ENCODE measurements at regions not wholly inside any gene's neighbourhood (a gene's known extent, or its start where the extent isn't known, plus 50 kb on each side); places are given as distances from the start of the nearest gene placed in this dataset.
A peak's percentile ranks its signal among the peaks of the same experiment; 100 is the strongest.

- no peak overlapping the region for H4K91ac ChIP-seq (ENCODE audit: low read length)
- peaks cover 6% of the 10 kb centered on the region for H3K9me3 ChIP-seq (ENCODE audit: control insufficient read depth, low read length)
- no peak overlapping the region for H2BK12ac ChIP-seq (ENCODE audit: low read length in 2 of 2)
- no peak overlapping the region for H2AFZ ChIP-seq (ENCODE audit: low read depth, low read length)
- H2AK5ac ChIP-seq (ENCODE audit: low read length, severe bottlenecking): no peak overlapping the region
- H3K4me2 ChIP-seq (ENCODE audit: low read length, poor library complexity, severe bottlenecking): no peak overlapping the region
- no peak overlapping the region for H3K23ac ChIP-seq (ENCODE audit: low read length in 2 of 2)
- WGBS: no CpG with 5 or more reads among the region's 2 CpGs
- H3K18ac ChIP-seq (ENCODE audit: low read depth in 1 of 2, low read length in 2 of 2): no peak overlapping the region
- H3K9ac ChIP-seq (ENCODE audit: low read length): no peak overlapping the region
- H3K36me3 ChIP-seq (ENCODE audit: control insufficient read depth in 1 of 2, insufficient read depth in 2 of 2, low read depth in 1 of 2, low read length in 2 of 2): peaks cover 0 to 14% of the 10 kb centered on the region in 2 experiments
- no peak overlapping the region for H3K14ac ChIP-seq (ENCODE audit: low read length in 2 of 2)
- no peak overlapping the region for H2BK120ac ChIP-seq (ENCODE audit: low read depth, low read length)
- peaks cover 1% of the 10 kb centered on the region for H3K4me1 ChIP-seq (ENCODE audit: control insufficient read depth, insufficient read depth, low read depth, low read length)
- no peak overlapping the region for H2BK5ac ChIP-seq (ENCODE audit: low read depth, low read length, poor library complexity, severe bottlenecking)
- H3K27ac ChIP-seq (ENCODE audit: low read length, poor library complexity, severe bottlenecking): no peak overlapping the region
- H3K4ac ChIP-seq (ENCODE audit: low read depth in 1 of 2, low read length in 2 of 2): no peak overlapping the region
- no peaks in the 10 kb centered on the region for H3K79me1 ChIP-seq (replicated peaks; ENCODE audit: low read length, poor library complexity, severe bottlenecking)
- no peaks in the 10 kb centered on the region for H3K27me3 ChIP-seq (ENCODE audit: control insufficient read depth in 1 of 2, insufficient read depth in 1 of 2, low read length in 2 of 2)
- no peak overlapping the region for H2BK15ac ChIP-seq (ENCODE audit: low read depth, poor library complexity, severe bottlenecking)
- no peak overlapping the region for H3K4me3 ChIP-seq (ENCODE audit: insufficient read depth in 1 of 2, low read depth in 1 of 2, low read length in 2 of 2)
- DNase-seq: no peak
- H4K8ac ChIP-seq (ENCODE audit: low read length): no peak overlapping the region
Measured at GRCh38 chr4:188612659-188613058, 473.4 kb downstream of the TRIML1 start.

- H3K14ac ChIP-seq (ENCODE audit: low read length in 2 of 2): no peak overlapping the region
- peaks cover 1% of the 10 kb centered on the region for H3K4me1 ChIP-seq (ENCODE audit: control insufficient read depth, insufficient read depth, low read depth, low read length)
- no peak overlapping the region for H3K4me3 ChIP-seq (ENCODE audit: insufficient read depth in 1 of 2, low read depth in 1 of 2, low read length in 2 of 2)
- H3K4me2 ChIP-seq (ENCODE audit: low read length, poor library complexity, severe bottlenecking): no peak overlapping the region
- peak overlapping the region; percentile 87 for H3K27ac ChIP-seq (ENCODE audit: low read length, poor library complexity, severe bottlenecking)
- H4K91ac ChIP-seq (ENCODE audit: low read length): no peak overlapping the region
- no peaks in the 10 kb centered on the region for H3K27me3 ChIP-seq (ENCODE audit: control insufficient read depth in 1 of 2, insufficient read depth in 1 of 2, low read length in 2 of 2)
- no peak overlapping the region for H2BK120ac ChIP-seq (ENCODE audit: low read depth, low read length)
- H3K79me1 ChIP-seq (replicated peaks; ENCODE audit: low read length, poor library complexity, severe bottlenecking): no peaks in the 10 kb centered on the region
- H3K9me3 ChIP-seq (ENCODE audit: control insufficient read depth, low read length): peaks cover 6% of the 10 kb centered on the region
- H3K4ac ChIP-seq (ENCODE audit: low read depth in 1 of 2, low read length in 2 of 2): no peak overlapping the region
- no peak overlapping the region for H3K9ac ChIP-seq (ENCODE audit: low read length)
- DNase-seq: no peak
- no peak overlapping the region for H3K23ac ChIP-seq (ENCODE audit: low read length in 2 of 2)
- no peak overlapping the region for H2AK5ac ChIP-seq (ENCODE audit: low read length, severe bottlenecking)
- H2AFZ ChIP-seq (ENCODE audit: low read depth, low read length): no peak overlapping the region
- H2BK12ac ChIP-seq (ENCODE audit: low read length in 2 of 2): no peak overlapping the region
- no peak overlapping the region for H2BK15ac ChIP-seq (ENCODE audit: low read depth, poor library complexity, severe bottlenecking)
- WGBS: no CpG with 5 or more reads among the region's 1 CpG
- H3K18ac ChIP-seq (ENCODE audit: low read depth in 1 of 2, low read length in 2 of 2): no peak overlapping the region
- no peak overlapping the region for H2BK5ac ChIP-seq (ENCODE audit: low read depth, low read length, poor library complexity, severe bottlenecking)
- peaks cover 0 to 14% of the 10 kb centered on the region in 2 experiments for H3K36me3 ChIP-seq (ENCODE audit: control insufficient read depth in 1 of 2, insufficient read depth in 2 of 2, low read depth in 1 of 2, low read length in 2 of 2)
- H4K8ac ChIP-seq (ENCODE audit: low read length): no peak overlapping the region
Measured at GRCh38 chr4:188613976-188614375, 474.7 kb downstream of the TRIML1 start.

- no peak overlapping the region for H2BK12ac ChIP-seq (ENCODE audit: low read length in 2 of 2)
- H3K4me3 ChIP-seq (ENCODE audit: insufficient read depth in 1 of 2, low read depth in 1 of 2, low read length in 2 of 2): no peak overlapping the region
- H2AFZ ChIP-seq (ENCODE audit: low read depth, low read length): no peak overlapping the region
- H3K79me1 ChIP-seq (replicated peaks; ENCODE audit: low read length, poor library complexity, severe bottlenecking): no peaks in the 10 kb centered on the region
- no peak overlapping the region for H3K18ac ChIP-seq (ENCODE audit: low read depth in 1 of 2, low read length in 2 of 2)
- no peak overlapping the region for H3K23ac ChIP-seq (ENCODE audit: low read length in 2 of 2)
- no peak for DNase-seq
- no peak overlapping the region for H2BK15ac ChIP-seq (ENCODE audit: low read depth, poor library complexity, severe bottlenecking)
- no peak overlapping the region for H3K4ac ChIP-seq (ENCODE audit: low read depth in 1 of 2, low read length in 2 of 2)
- no peak overlapping the region for H4K8ac ChIP-seq (ENCODE audit: low read length)
- H3K4me1 ChIP-seq (ENCODE audit: control insufficient read depth, insufficient read depth, low read depth, low read length): peaks cover 7% of the 10 kb centered on the region
- peak overlapping the region; percentile 73 for H2AK5ac ChIP-seq (ENCODE audit: low read length, severe bottlenecking)
- 74% methylated on average over 18 of the region's 18 CpGs for WGBS
- no peak overlapping the region for H2BK120ac ChIP-seq (ENCODE audit: low read depth, low read length)
- H3K9ac ChIP-seq (ENCODE audit: low read length): no peak overlapping the region
- no peak overlapping the region for H3K14ac ChIP-seq (ENCODE audit: low read length in 2 of 2)
- peak overlapping the region; percentile 83 for H3K27ac ChIP-seq (ENCODE audit: low read length, poor library complexity, severe bottlenecking)
- H4K91ac ChIP-seq (ENCODE audit: low read length): no peak overlapping the region
- no peaks in the 10 kb centered on the region for H3K27me3 ChIP-seq (ENCODE audit: control insufficient read depth in 1 of 2, insufficient read depth in 1 of 2, low read length in 2 of 2)
- H3K36me3 ChIP-seq (ENCODE audit: control insufficient read depth in 1 of 2, insufficient read depth in 2 of 2, low read depth in 1 of 2, low read length in 2 of 2): peaks cover 0 to 7% of the 10 kb centered on the region in 2 experiments
- H3K9me3 ChIP-seq (ENCODE audit: control insufficient read depth, low read length): peaks cover 6% of the 10 kb centered on the region
- H2BK5ac ChIP-seq (ENCODE audit: low read depth, low read length, poor library complexity, severe bottlenecking): peak overlapping the region; percentile 31
- H3K4me2 ChIP-seq (ENCODE audit: low read length, poor library complexity, severe bottlenecking): peak overlapping the region; percentile 13
Measured at GRCh38 chr4:188619456-188620149, 480.4 kb downstream of the TRIML1 start.

- no peaks in the 10 kb centered on the region for H3K79me1 ChIP-seq (replicated peaks; ENCODE audit: low read length, poor library complexity, severe bottlenecking)
- H2BK12ac ChIP-seq (ENCODE audit: low read length in 2 of 2): no peak overlapping the region
- no peak overlapping the region for H2AFZ ChIP-seq (ENCODE audit: low read depth, low read length)
- no peak overlapping the region for H3K4me3 ChIP-seq (ENCODE audit: insufficient read depth in 1 of 2, low read depth in 1 of 2, low read length in 2 of 2)
- H2BK5ac ChIP-seq (ENCODE audit: low read depth, low read length, poor library complexity, severe bottlenecking): no peak overlapping the region
- no peak overlapping the region for H3K4me2 ChIP-seq (ENCODE audit: low read length, poor library complexity, severe bottlenecking)
- no peak overlapping the region for H4K8ac ChIP-seq (ENCODE audit: low read length)
- H3K4me1 ChIP-seq (ENCODE audit: control insufficient read depth, insufficient read depth, low read depth, low read length): peaks cover 7% of the 10 kb centered on the region
- H4K91ac ChIP-seq (ENCODE audit: low read length): no peak overlapping the region
- no peak overlapping the region for H3K9ac ChIP-seq (ENCODE audit: low read length)
- H3K9me3 ChIP-seq (ENCODE audit: control insufficient read depth, low read length): no peaks in the 10 kb centered on the region
- H3K23ac ChIP-seq (ENCODE audit: low read length in 2 of 2): no peak overlapping the region
- peak; percentile 9 for DNase-seq
- H2BK15ac ChIP-seq (ENCODE audit: low read depth, poor library complexity, severe bottlenecking): no peak overlapping the region
- peak overlapping the region; percentile 83 for H3K27ac ChIP-seq (ENCODE audit: low read length, poor library complexity, severe bottlenecking)
- H2BK120ac ChIP-seq (ENCODE audit: low read depth, low read length): no peak overlapping the region
- H3K4ac ChIP-seq (ENCODE audit: low read depth in 1 of 2, low read length in 2 of 2): no peak overlapping the region
- no peaks in the 10 kb centered on the region for H3K27me3 ChIP-seq (ENCODE audit: control insufficient read depth in 1 of 2, insufficient read depth in 1 of 2, low read length in 2 of 2)
- no peak overlapping the region for H3K18ac ChIP-seq (ENCODE audit: low read depth in 1 of 2, low read length in 2 of 2)
- 43% methylated on average over 1 of the region's 2 CpGs for WGBS
- H3K14ac ChIP-seq (ENCODE audit: low read length in 2 of 2): no peak overlapping the region
- no peak overlapping the region for H2AK5ac ChIP-seq (ENCODE audit: low read length, severe bottlenecking)
- peaks cover 0 to 2% of the 10 kb centered on the region in 2 experiments for H3K36me3 ChIP-seq (ENCODE audit: control insufficient read depth in 1 of 2, insufficient read depth in 2 of 2, low read depth in 1 of 2, low read length in 2 of 2)
Measured at GRCh38 chr4:188620608-188621007, 481.4 kb downstream of the TRIML1 start.
